8988T (cell line): ENCODE measurements at regions not wholly inside any gene's neighbourhood (a gene's known extent, or its start where the extent isn't known, plus 50 kb on each side); places are given as distances from the start of the nearest gene placed in this dataset.

Experiments used
- DNase-seq: peaks from one replicate; pipeline ENCODE4 v3.0.0; 2011

- no peak for DNase-seq
Measured at GRCh38 chr10:35758076-35758475, 116.0 kb upstream of the FZD8 start.

GRCh38 chr10:35754519-35754918 is 112.4 kb upstream of the FZD8 start:
- DNase-seq: no peak

GRCh38 chr10:35752469-35753461 is 110.7 kb upstream of the FZD8 start:
- no peak for DNase-seq

GRCh38 chr10:35751347-35751746 is 109.3 kb upstream of the FZD8 start:
- DNase-seq: no peak

- DNase-seq: no peak
Measured at GRCh38 chr10:35749230-35749629, 107.1 kb upstream of the FZD8 start.

GRCh38 chr10:35745617-35746403 is 103.7 kb upstream of the FZD8 start:
- no peak for DNase-seq

- DNase-seq: no peak
Measured at GRCh38 chr10:35743851-35744250, 101.8 kb upstream of the FZD8 start.

DNA sequence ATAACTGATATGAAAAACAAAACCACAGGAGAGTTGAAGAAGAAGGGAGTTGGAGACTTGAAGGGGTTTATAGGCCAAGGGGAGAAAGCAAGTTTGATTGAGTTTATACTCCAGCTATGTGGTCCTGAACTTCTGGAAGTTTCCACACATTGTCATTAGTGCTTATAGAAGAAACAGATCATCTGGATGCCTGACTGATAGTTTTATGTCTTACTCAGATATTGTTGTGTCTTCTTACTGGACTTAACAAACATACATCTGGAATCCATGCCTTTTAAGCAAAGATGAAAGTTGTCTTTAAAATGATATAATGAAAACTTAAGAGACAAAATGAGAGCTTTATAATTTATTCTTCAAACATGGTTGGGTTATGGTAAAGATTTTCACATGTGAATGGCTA is 101.3 kb upstream of the FZD8 start:
- DNase-seq: no peak

DNA sequence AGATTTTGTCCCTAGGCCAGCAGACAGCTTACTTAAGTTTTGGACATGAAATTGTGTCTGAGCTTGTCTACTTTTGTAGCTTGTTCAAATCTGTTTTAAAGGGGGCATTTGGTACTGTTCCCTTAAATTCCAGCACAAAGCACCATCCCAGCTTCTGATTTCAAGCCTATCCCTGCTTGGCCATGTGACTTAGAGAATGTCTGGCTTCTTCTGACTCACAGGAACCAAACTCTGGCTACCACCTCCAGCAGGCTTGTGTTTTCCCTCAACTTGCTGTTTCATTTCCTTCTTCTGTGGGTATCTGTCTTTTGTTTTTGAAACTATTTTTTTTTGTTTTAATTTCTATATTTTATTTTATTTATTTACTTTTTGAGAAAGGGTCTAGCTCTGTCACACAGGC is 97.9 kb upstream of the FZD8 start:
- no peak for DNase-seq

- DNase-seq: no peak
Measured at GRCh38 chr10:35735412-35735811, 93.3 kb upstream of the FZD8 start.

DNA sequence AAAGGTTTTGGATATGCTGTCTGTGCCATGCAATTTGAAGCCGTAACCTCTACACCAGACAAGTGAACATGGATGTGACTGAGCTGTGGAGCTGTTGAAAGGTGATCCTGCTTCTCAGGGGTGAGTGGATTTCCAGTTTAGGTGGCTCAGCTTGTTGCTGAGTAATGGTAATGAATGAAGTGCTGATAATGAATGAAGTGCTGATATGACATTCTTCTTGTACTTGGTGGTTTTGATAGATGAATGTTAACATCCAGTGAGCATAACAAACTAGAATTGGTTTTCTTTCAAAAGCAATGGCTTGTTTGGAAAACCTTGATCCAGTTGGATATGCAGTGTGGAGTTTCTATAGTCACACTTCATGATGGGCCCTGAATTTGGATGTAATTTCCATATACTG is 89.7 kb upstream of the FZD8 start:
- no peak for DNase-seq

DNA sequence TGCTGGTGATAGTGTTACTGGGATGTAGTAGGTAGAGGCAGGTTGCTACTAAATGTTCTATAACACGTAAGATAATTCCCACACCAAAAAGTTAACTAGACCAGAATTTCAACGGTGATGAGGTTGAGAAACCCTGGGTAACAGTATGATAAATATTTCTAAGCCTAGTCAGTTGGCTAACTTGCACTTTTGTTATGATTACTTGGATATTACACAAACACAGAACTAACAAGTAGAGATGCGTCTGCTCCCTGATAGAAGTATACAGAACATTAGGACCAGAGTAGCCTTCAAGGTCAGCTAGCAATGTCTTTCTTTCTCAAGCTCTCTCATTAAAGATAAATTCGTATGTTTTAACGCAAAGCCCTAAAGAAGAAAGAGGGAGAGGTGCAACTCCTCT is 86.2 kb upstream of the FZD8 start:
- no peak for DNase-seq

DNA sequence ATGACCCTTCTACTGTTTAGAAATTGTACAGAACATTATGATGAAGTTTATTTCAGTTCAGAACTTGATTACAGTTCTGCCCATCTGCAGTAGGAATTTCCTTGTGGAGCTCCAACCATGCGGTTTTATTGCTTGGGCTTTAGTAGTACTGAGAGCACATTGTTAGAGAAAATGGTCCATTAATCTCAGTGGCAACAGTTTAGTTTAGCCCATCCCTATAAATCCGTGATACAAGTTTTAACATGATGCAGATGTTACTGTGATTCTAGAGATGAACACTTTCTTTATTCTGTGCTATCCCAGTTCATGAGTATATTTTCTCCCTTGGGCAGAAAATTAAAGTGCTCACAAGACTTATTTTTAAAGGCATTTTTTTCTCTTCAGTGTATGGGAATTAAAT is 84.8 kb upstream of the FZD8 start:
- no peak for DNase-seq

GRCh38 chr10:35723992-35724391 is 81.9 kb upstream of the FZD8 start:
- DNase-seq: no peak

DNA sequence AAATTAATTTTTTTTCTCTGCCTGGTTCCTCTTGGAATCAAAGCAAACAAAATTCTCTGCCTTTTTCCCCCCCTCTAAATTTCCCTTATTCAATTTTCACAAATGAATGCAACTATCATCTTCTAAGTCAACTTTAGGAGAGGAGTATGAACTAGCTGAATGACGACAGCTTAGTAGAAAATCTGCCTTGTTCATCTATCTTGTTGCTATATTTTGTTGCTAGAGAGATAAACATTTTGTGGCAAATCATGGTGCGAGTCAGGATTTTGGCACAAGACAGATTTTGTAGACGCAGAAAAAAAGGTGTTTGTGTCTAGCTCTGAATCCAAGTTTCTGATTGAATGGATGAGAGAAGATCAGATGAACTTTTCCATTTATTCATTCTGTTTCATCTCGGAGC is 81.0 kb upstream of the FZD8 start:
- DNase-seq: no peak

DNA sequence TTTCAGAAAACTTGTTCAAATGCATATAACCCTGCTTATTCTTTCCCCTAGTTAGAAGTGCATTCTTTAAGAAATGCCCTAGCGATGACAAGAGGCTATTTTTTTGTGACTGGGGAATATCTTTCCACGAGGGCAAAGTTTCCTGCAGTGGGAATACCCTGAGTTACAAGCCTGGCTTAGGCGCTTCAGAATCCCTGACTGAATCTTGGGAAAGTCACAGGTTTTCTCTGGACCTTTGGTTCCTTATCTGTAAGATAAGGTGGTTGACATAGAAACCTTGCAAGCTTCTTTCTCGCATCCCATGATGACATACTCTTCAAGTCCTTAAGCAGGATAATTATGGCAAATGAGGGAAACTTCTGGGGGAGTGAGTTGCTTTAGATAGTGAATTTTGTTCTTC is 80.5 kb upstream of the FZD8 start:
- no peak for DNase-seq

DNA sequence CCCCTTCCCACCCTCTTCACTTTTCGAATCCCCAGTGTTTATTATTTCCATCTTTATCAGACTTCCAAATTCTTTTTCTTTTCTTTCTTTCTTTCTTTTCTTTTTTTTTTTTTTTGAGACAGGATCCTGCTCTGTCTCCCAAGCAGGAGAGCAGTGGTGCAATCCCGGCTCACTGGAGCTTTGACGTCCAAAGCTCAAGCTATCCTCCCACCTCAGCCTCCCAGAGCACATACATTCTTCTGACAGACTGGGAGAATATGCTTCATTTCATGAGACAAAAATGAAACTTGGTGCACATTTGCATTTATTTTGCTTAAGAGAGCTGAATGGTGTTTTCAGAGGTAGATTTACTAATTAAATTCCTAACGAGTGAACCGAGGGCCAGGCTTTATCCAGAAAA is 80.1 kb upstream of the FZD8 start:
- no peak for DNase-seq

DNA sequence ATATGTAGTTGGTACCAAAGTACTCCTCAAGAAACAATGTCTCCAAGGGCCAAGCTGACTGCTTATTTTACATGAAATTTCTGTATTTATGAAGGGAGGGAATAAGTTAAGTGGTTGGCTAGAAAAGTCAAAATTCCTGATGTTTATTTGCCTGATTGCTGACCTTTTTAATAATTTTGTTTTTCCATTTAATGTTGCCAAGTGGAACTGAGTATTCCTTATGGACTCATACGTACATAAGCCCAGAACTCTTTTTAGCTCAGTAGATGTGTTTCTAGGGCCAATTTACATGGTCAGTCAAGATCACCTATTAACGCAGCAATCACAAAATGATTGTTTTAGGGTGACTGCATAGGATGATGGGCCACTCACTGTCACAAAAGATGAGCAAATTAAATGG is 78.3 kb upstream of the FZD8 start:
- DNase-seq: no peak

DNA sequence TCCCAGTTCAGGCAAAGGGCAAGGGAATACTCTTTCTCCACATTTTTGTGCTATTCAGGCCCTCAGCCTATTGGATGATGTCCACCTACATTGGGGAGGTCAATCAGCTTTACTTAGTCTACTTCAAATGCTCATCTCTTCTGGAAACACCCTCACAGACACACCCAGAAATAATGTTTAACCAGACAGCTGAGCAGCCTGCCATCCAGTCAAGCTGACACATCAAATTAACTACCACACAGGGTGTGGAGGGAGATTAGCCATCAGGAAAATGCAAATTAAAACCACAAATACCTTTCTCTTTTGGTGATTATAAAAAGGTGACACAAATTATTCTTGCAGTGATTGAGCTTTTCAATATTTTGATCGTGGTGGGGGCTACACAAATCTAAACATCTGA is 74.7 kb upstream of the FZD8 start:
- no peak for DNase-seq

DNA sequence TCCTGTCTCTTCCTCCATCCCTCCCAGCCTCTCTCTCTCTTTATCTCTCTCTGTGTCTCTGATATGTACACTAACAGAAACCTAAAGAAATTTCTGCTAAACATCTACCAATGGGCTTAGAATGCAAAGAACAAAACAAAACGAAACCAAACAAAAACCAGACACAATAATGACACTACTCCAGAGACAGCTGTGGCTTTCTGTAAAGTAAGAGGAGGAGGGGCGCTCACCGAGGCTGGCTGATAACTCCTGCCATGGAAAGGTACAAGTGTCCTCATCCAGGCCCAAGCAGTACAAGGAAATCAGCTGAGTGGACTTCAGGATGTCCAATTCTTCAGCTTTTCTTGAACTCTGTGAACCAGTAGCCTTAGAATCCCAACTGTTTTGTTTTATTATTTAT is 70.4 kb upstream of the FZD8 start:
- no peak for DNase-seq

- no peak for DNase-seq
Measured at GRCh38 chr10:35711615-35712411, 69.7 kb upstream of the FZD8 start.

GRCh38 chr10:35707642-35708425 is 65.7 kb upstream of the FZD8 start:
- DNase-seq: no peak
